DOHH2 (cell line): ENCODE measurements at regions not wholly inside any gene's neighbourhood (a gene's known extent, or its start where the extent isn't known, plus 50 kb on each side); places are given as distances from the start of the nearest gene placed in this dataset.

Source experiments
- CTCF ChIP-seq: fragments of 200-600 bp; sonication (generic); IDR thresholded peaks from one replicate; pipeline ENCODE4 v1.5.1; 2014; ENCODE audit warnings: antibody characterized with exemption, mild to moderate bottlenecking, low read depth, low read length; ENCODE audit not compliant: poor library complexity, severe bottlenecking
- EZH2phosphoT487 ChIP-seq: fragments of 200-600 bp; sonication (generic); IDR thresholded peaks from 2 replicates; pipeline ENCODE4 v1.6.1; 2017; ENCODE audit warnings: borderline replicate concordance, mild to moderate bottlenecking, antibody characterized with exemption, low read length, moderate library complexity, mixed read lengths

GRCh38 chr9:78596346-78596745 lies 299.4 kb downstream of the PSAT1 start:
- TF ChIP-seq CTCF (no peak), EZH2phosphoT487 (no peak)
